ENCODE measurements at regions not wholly inside any gene's neighbourhood (a gene's known extent, or its start where the extent isn't known, plus 50 kb on each side); places are given as distances from the start of the nearest gene placed in this dataset.

- Mint-ChIP-seq H3K4me1 (peaks cover 25% of the 10 kb centered on the region), H3K27ac (peak overlapping the region; percentile 9; the same call in 1 of the 2 replicates), H3K27me3 (ENCODE audit: low read depth) (no peaks in the 10 kb centered on the region), H3K4me3 (no peak overlapping the region), H3K36me3 (no peaks in the 10 kb centered on the region), H3K9me3 (no peaks in the 10 kb centered on the region)
- no peak for ATAC-seq
- ChIA-PET POLR2A (no interaction called here), CTCF (interaction anchor here (1.1 to 1.5 kb wide), 2 partner anchors 214 to 256 kb away, joined by 3 read pairs; no protein-coding TSS in a partner anchor)
- TF ChIP-seq NR1H2 (CRISPR knock-in tag; IDR thresholded peaks at IDR 0.05) (no peak), ERG (CRISPR knock-in tag; IDR thresholded peaks at IDR 0.05) (no peak), SP1 (CRISPR knock-in tag; conservative IDR thresholded peaks at IDR 0.05) (no peak), ESRRA (CRISPR knock-in tag; IDR thresholded peaks at IDR 0.05; ENCODE audit: borderline replicate concordance) (no peak), MXD4 (CRISPR knock-in tag; IDR thresholded peaks at IDR 0.05; ENCODE audit: borderline replicate concordance) (no peak), ZNF671 (CRISPR knock-in tag; IDR thresholded peaks at IDR 0.05) (no peak)
- DNase-seq (ENCODE audit: low spot score), result no peak
These were observed 121.7 kb upstream of the MLIP start for GRCh38 chr6:53989504-53989903.

DNA sequence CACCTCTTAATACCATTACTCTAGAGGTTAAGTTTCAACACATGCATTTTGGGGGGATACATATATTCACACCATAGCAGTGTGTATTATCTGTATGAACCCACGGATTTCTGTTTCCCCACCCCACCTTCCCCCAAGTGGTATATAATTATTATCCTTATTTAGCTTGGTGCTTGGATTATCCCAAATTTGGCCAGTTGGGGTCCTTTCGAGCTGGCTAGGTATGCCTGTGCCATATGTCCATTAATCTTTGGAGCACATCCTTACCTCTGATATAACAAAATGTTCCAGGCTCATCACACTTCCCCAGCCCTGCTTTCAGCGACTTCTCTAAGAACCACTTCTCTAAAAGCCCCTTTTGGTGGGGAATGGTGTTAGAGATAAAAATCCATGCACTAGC, 118.7 kb upstream of the MLIP start:
- Mint-ChIP-seq H3K9me3 (no peaks in the 10 kb centered on the region), H3K4me3 (no peak overlapping the region), H3K27ac (no peak overlapping the region), H3K27me3 (ENCODE audit: low read depth) (no peaks in the 10 kb centered on the region), H3K4me1 (peaks cover 12% of the 10 kb centered on the region), H3K36me3 (no peaks in the 10 kb centered on the region)
- ATAC-seq (peak; percentile 56), DNase-seq (ENCODE audit: low spot score) (no peak)
- ChIA-PET POLR2A (no interaction called here), CTCF (interaction anchor here (0.6 to 1.1 kb wide), 5 partner anchors 11 to 628 kb away, joined by 3 to 5 read pairs (median 3); no protein-coding TSS in a partner anchor)
- TF ChIP-seq JAZF1 (CRISPR knock-in tag; IDR thresholded peaks at IDR 0.05) (no peak), ERG (CRISPR knock-in tag; IDR thresholded peaks at IDR 0.05) (no peak), TEAD4 (CRISPR knock-in tag; IDR thresholded peaks at IDR 0.05) (no peak), ZBTB21 (CRISPR knock-in tag; IDR thresholded peaks at IDR 0.05; ENCODE audit: borderline replicate concordance) (no peak), MYBL2 (CRISPR knock-in tag; IDR thresholded peaks at IDR 0.05) (no peak), ZNF671 (CRISPR knock-in tag; IDR thresholded peaks at IDR 0.05) (no peak), ELF4 (CRISPR knock-in tag; IDR thresholded peaks at IDR 0.05; ENCODE audit: low read depth) (no peak), CBFB (CRISPR knock-in tag; IDR thresholded peaks at IDR 0.05; ENCODE audit: low read depth) (no peak), USF1 (CRISPR knock-in tag; IDR thresholded peaks at IDR 0.05) (no peak), ZNF416 (CRISPR knock-in tag; IDR thresholded peaks at IDR 0.05) (no peak), ZNF219 (CRISPR knock-in tag; IDR thresholded peaks at IDR 0.05; ENCODE audit: borderline replicate concordance) (no peak), NR3C1 (CRISPR knock-in tag; conservative IDR thresholded peaks at IDR 0.05; ENCODE audit: low read depth) (no peak), FOXJ3 (CRISPR knock-in tag; IDR thresholded peaks at IDR 0.05; ENCODE audit: borderline replicate concordance) (no peak), CTCF (IDR thresholded peaks at IDR 0.05) (no peak)
- TF ChIP-seq, protein P1, sequence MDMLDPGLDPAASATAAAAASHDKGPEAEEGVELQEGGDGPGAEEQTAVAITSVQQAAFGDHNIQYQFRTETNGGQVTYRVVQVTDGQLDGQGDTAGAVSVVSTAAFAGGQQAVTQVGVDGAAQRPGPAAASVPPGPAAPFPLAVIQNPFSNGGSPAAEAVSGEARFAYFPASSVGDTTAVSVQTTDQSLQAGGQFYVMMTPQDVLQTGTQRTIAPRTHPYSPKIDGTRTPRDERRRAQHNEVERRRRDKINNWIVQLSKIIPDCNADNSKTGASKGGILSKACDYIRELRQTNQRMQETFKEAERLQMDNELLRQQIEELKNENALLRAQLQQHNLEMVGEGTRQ (CRISPR knock-in tag; IDR thresholded peaks at IDR 0.05), result no peak
- TF ChIP-seq, protein P2, sequence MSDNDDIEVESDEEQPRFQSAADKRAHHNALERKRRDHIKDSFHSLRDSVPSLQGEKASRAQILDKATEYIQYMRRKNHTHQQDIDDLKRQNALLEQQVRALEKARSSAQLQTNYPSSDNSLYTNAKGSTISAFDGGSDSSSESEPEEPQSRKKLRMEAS (CRISPR knock-in tag; IDR thresholded peaks at IDR 0.05), result no peak
- TF ChIP-seq, protein P3, sequence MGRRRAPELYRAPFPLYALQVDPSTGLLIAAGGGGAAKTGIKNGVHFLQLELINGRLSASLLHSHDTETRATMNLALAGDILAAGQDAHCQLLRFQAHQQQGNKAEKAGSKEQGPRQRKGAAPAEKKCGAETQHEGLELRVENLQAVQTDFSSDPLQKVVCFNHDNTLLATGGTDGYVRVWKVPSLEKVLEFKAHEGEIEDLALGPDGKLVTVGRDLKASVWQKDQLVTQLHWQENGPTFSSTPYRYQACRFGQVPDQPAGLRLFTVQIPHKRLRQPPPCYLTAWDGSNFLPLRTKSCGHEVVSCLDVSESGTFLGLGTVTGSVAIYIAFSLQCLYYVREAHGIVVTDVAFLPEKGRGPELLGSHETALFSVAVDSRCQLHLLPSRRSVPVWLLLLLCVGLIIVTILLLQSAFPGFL (CRISPR knock-in tag; IDR thresholded peaks at IDR 0.05; ENCODE audit: borderline replicate concordance), result no peak
- TF ChIP-seq, protein P4, sequence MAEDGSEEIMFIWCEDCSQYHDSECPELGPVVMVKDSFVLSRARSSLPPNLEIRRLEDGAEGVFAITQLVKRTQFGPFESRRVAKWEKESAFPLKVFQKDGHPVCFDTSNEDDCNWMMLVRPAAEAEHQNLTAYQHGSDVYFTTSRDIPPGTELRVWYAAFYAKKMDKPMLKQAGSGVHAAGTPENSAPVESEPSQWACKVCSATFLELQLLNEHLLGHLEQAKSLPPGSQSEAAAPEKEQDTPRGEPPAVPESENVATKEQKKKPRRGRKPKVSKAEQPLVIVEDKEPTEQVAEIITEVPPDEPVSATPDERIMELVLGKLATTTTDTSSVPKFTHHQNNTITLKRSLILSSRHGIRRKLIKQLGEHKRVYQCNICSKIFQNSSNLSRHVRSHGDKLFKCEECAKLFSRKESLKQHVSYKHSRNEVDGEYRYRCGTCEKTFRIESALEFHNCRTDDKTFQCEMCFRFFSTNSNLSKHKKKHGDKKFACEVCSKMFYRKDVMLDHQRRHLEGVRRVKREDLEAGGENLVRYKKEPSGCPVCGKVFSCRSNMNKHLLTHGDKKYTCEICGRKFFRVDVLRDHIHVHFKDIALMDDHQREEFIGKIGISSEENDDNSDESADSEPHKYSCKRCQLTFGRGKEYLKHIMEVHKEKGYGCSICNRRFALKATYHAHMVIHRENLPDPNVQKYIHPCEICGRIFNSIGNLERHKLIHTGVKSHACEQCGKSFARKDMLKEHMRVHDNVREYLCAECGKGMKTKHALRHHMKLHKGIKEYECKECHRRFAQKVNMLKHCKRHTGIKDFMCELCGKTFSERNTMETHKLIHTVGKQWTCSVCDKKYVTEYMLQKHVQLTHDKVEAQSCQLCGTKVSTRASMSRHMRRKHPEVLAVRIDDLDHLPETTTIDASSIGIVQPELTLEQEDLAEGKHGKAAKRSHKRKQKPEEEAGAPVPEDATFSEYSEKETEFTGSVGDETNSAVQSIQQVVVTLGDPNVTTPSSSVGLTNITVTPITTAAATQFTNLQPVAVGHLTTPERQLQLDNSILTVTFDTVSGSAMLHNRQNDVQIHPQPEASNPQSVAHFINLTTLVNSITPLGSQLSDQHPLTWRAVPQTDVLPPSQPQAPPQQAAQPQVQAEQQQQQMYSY (CRISPR knock-in tag; IDR thresholded peaks at IDR 0.05), result no peak

Measured in WTC11 (cell line).